NCI-H345 treated with DMSO at 0.1 percent for 48 hours (cell line): ENCODE measurements at regions not wholly inside any gene's neighbourhood (a gene's known extent, or its start where the extent isn't known, plus 50 kb on each side); places are given as distances from the start of the nearest gene placed in this dataset.
"Not testable (repeated sequence)": the region's sequence is repeated elsewhere in the genome, so short reads cannot be mapped to it uniquely, and the experiment has no call there.

Experiments
- DNase-seq: peaks from one replicate; lab custom pipeline; 2025; ENCODE audit not compliant: unreplicated experiment; lab: John Stamatoyannopoulos, UW

GRCh38 chr14:40402957-40403356, 970.7 kb upstream of the FBXO33 start:
- no peak for DNase-seq

GRCh38 chr14:40398981-40399380, 966.7 kb upstream of the FBXO33 start:
- no peak for DNase-seq

GRCh38 chr14:40394634-40395340, 962.6 kb upstream of the FBXO33 start:
- no peak for DNase-seq

DNA sequence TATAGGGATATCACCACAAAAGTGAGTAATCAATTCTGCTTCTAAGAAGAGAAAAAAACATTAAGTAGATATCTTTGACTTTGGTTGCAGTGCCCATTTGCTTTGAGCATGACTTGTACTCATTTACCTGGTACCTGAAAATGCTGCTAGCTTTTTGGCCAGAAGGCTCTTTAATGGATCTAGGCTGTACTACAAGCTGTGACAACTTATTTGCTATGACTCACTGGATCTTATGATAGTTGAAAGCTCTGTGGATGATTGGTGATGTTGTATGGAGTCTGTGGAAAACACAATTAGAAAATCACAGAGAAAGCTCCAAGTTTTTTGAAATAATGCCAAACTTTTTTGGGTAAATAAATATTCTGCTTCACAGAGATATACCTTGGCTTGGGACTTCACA, 960.9 kb upstream of the FBXO33 start:
- no peak for DNase-seq

GRCh38 chr14:40386433-40386832, 954.2 kb upstream of the FBXO33 start:
- no peak for DNase-seq

- DNase-seq: no peak
Measured at GRCh38 chr14:40374221-40374620, 942.0 kb upstream of the FBXO33 start.

DNA sequence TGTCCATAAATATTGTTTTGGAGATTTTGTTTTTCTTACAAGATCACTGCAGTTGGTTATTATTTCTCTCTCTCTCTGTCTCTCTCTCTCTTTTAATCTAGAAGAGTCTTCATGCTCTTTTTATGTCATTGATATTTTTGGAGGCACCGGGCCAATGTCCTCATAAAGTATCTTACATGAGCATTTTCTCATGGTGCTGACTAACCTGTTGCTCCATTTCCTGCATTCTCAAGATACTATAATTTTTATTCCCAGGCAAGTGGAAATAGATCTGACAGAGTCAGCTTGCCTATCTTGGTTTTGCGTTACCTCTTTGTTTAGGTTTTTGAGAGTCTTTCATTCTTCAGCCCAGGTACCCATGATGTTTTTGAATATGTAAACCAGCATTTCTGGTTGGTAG, 938.8 kb upstream of the FBXO33 start:
- DNase-seq: no peak

DNA sequence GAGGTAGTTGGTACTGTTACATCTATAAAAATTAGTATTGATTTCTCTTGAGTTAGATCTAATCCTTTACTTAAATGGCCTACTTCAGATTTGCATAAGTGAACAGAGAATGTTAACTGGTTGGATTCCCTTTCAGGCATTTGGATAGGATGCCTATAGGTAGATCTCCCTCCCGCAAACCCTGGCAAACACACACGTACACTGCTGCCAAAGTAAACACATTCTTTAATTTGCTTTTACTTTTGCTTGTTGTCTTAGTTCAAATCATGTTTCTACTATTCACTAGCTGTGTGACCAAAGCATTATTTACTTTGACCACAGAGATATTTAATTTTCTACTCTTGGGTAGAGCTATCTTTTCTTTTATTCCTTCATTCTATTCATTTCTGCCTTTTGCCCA, 936.1 kb upstream of the FBXO33 start:
- peak; percentile 27 for DNase-seq

GRCh38 chr14:40367717-40368116, 935.5 kb upstream of the FBXO33 start:
- no peak for DNase-seq

- DNase-seq: no peak
Measured at GRCh38 chr14:40365305-40365704, 933.1 kb upstream of the FBXO33 start.

DNA sequence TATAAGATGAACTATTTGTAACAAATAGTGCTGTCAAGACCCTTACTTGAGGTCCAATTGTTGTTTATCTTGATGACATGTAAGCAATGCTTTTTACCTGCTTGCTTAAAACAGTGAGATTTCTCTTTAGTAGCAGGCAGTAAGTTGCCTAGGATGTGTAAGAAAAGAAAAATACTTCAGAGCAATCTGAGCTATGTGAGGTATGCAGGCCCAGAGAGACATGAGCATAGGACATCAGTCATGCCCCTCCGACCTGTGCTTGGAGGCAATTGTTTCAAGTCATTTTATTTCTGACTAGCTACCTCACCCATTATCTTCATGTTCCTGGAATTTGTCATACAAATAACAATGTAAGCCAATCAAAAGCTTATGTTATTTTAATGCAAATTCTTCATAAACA, 930.6 kb upstream of the FBXO33 start:
- DNase-seq: no peak

DNA sequence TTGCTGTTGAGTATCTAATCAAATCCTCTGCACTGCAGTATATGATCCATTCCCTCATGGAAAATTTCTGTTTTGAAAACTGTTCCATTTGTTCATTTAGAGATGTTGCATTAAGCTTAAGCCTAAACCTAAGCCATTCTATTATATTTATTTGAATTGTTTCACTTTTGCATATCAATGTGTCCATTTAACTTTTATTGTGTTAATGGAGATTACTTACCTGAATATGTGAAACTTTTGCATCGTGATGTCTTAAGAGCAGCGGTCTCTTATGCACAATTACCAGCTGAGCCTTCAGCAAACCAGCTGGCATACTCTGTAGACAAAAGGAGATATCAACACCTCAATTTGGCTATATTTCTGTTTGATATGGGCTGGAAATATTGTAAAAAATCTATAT, 922.5 kb upstream of the FBXO33 start:
- DNase-seq: no peak

DNA sequence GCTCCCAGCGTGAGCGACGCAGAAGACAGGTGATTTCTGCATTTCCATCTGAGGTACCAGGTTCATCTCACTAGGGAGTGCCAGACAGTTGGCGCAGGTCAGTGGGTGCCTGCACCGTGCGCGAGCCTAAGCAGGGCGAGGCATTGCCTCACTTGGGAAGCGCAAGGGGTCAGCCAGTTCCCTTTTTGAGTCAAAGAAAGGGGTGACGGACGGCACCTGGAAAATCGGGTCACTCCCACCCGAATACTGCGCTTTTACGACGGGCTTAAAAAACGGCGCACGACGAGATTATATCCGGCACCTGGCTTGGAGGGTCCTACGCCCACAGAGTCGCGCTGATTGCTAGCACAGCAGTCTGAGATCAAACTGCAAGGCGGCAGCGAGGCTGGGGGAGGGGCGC, 915.9 kb upstream of the FBXO33 start:
- not testable (repeated sequence) for DNase-seq

DNA sequence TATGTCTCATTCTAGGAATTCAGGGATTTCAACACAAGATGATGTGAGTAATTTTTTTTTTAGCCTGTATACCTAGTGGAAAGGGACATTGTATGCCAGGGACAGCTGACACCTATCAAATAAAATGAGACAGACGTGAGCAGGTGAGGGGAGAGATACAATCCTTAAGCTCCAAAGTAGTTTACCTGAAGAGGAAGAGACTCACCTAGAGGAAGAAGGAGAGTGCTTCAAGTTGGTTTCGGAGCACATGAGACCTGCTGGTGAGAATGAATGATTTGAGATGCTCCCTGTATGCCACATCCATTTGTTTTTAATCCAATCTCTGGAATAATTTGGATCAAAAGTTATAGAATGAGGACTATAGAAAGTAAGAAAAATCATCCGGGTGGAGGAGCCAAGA, 915.4 kb upstream of the FBXO33 start:
- peak; percentile 11 for DNase-seq

- DNase-seq: peak; percentile 4
Measured at GRCh38 chr14:40346275-40346674, 914.0 kb upstream of the FBXO33 start.

DNA sequence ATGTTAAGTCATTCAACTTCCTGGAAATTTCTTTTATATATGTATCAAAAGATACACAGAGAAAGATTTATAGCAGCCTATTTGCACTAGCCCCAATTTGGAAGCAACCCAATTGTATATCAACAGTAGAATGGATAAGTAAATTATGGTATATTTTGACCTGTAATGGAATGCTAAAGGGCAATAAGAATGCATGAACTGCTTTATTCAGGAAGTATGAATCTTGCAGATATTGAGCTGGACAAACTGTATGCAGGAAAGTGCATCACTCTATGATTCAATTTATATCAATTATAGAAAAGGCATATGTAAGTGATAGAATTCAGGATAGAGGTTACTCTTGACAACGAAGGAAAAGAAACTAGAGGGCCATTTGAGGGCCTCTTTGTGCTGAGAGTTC, 913.1 kb upstream of the FBXO33 start:
- no peak for DNase-seq

DNA sequence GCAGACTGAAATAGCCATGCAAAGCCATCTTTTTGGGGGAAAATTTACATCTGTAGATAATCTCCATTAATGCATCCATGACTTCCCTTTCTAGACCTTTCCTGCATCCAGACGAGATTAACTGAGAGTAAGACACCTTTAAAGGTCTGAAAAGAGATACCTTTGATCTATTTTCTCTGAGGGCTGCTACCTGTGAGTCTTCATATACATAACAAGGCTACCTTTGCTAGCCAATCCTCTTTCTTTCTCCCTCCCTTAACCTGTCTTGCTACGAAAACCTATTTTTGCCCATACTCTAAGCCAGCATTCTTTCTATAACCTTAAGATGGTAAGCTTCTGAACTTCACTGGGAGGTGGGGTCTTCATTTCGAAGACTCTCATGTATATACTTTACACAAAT, 908.5 kb upstream of the FBXO33 start:
- DNase-seq: no peak

DNA sequence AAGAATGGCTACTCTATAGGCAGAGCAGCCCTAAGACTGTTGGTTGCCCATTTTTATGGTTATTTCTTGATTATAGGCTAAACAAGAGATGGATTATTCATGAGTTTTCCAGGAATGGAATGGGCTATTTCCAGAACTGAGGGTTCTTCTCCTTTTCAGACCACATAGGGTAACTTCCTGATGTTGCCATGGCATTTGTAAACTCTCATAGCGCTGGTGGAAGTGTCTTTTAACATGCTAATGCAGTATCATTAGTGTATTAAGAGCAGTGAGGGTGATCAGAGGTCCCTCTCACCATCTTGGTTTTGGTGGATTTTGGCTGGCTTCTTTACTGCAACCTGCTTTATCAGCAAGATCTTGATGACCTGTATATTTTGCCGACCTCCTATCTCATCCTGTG, 904.6 kb upstream of the FBXO33 start:
- DNase-seq: no peak

DNA sequence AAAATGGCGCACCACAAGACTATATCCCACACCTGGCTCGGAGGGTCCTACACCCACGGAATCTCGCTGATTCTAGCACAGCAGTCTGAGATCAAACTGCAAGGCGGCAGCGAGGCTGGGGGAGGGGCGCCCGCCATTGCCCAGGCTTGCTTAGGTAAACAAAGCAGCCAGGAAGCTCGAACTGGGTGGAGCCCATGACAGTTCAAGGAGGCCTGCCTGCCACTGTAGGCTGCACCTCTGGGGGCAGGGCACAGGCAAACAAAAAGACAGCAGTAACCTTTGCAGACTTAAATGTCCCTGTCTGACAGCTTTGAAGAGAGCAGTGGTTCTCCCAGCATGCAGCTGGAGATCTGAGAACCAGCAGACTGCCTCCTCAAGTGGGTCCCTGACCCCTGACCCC, 894.3 kb upstream of the FBXO33 start:
- not testable (repeated sequence) for DNase-seq

DNA sequence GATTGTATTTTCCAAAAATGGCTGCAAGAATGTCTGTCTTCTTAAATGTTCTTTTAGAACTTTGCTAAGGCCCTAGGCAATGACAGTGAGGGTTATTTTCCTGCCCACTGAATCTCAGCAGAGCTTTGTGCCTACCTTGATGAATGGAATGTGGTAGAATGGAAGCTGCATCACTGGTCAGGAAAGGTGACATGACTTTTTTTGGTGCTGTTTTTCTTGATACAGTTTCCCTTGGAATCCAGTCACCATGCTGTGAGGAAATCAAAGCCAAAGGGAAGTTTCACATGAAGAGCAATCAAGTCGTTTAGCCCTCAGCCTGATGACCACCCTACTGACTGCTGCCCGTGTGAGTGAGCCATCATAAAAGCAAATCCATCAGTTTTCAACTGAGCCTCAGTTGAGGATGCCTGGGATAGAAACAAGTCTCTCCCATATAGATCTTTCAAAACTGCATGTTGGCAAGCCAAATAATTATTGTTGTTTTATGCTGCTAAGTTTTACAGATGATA, 886.0 kb upstream of the FBXO33 start:
- no peak for DNase-seq

GRCh38 chr14:40317690-40318089, 885.5 kb upstream of the FBXO33 start:
- no peak for DNase-seq

DNA sequence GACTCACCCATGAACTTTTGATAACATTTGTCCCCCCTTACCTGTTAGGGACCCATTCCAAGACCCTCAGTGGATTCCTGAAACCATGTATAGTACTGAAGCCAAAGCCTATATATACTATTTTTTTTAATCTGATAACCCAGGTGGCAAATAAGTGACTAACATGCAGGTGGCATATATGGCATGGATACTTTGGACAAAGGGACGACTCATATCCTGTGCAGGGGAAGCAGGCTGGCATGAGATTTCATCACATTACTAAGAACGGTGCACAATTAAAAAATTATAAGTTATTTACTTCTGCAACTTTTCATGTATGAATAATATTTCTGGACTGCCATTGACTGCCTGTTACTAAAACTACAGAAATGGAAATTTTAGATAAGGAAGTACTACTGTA, 880.1 kb upstream of the FBXO33 start:
- no peak for DNase-seq

GRCh38 chr14:40309124-40309523, 876.9 kb upstream of the FBXO33 start:
- DNase-seq: no peak
